Body of pancreas (tissue), 4 donors: ENCODE measurements at regions not wholly inside any gene's neighbourhood (a gene's known extent, or its start where the extent isn't known, plus 50 kb on each side); places are given as distances from the start of the nearest gene placed in this dataset.

Source experiments
- ATAC-seq: fragments of 150-250 bp; one replicate; pipeline ENCODE4 v1.9.1; 2016
- DNase-seq, 4 donors: peaks; one replicate each; pipeline ENCODE4 v3.0.0-alpha.2; 2019
- H3K27ac ChIP-seq, 4 donors: fragments of 200-600 bp; sonication (generic); 1 replicate in 3 of 4; 2 replicates in 1 of 4; pipeline versions ENCODE4 v1.5.1 to v1.6.1; 2016 to 2019; ENCODE audit warnings: mild to moderate bottlenecking in 1 of 4, mixed read lengths in 1 of 4, moderate library complexity in 1 of 4
- H3K27me3 ChIP-seq, 2 donors: fragments of 200-600 bp; sonication (generic); one replicate each; pipeline ENCODE4 v1.6.0; 2016; ENCODE audit warnings: mild to moderate bottlenecking in 1 of 2
- H3K36me3 ChIP-seq, 2 donors: fragments of 200-600 bp; sonication (generic); replicated peaks in 1 of 2; 2 replicates each; pipeline ENCODE4 v1.5.1; 2016; ENCODE audit warnings: low read depth in 2 of 2; ENCODE audit not compliant: insufficient read depth in 1 of 2
- H3K4me1 ChIP-seq: fragments of 200-600 bp; sonication (generic); one replicate; pipeline ENCODE4 v1.6.0; 2016
- H3K4me3 ChIP-seq, 2 donors: fragments of 200-600 bp; sonication (generic); 1 replicate in 1 of 2; 2 replicates in 1 of 2; pipeline ENCODE4 v1.5.1; 2016 to 2019
- H3K9me3 ChIP-seq, 3 donors: fragments of 200-600 bp; sonication (generic); 1 replicate in 2 of 3; 2 replicates in 1 of 3; pipeline ENCODE4 v1.5.1; 2016
- POLR2A ChIP-seq, 3 donors: fragments of 450-650 bp; IDR thresholded peaks; one replicate each; pipeline ENCODE4 v1.6.1; 2016; ENCODE audit warnings: antibody characterized with exemption in 3 of 3, mild to moderate bottlenecking in 2 of 3
- WGBS, 2 donors: methylation state at CpG; one replicate each; pipeline ENCODE4 v1.1.5; 2017; 5-methylcytosine and 5-hydroxymethylcytosine counted together
- intact Hi-C: fragments of 100-400 bp; cut with DNase I; formaldehyde crosslinking; loops from one replicate; pipeline ENCODE4 v1.15.1; 2023
- TF ChIP-seq, protein P1 (sequence below), 7 experiments: fragments of 450-650 bp in 4 of 7; fragments of 200-600 bp in 3 of 7; sonication (generic) in 3 of 7; IDR thresholded peaks; one replicate each; pipeline ENCODE4 v1.5.1; 2016 to 2019; ENCODE audit warnings: antibody characterized with exemption in 7 of 7

DNA sequence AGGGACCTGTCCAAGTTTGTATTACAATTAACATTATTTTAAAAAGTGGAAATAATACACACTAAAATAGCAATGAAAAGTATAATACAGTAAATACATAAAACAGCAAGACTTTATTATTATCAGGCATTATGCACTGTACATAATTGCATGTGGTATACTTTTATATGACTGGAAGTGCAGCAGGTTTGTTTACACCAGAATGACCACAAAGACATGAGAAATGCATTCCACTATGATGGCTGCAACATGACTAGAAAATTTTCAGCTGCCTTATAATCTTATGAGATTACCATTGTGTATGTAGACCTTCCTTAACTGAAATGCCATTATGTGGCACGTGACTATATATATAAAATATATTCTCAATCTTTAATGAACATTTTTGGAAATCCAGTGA lies 1699.6 kb downstream of the KCNT2 start:
- H3K4me3 ChIP-seq: no peak overlapping the region
- no peaks in the 10 kb centered on the region for H3K36me3 ChIP-seq
- no peak overlapping the region for H3K27ac ChIP-seq
- H3K9me3 ChIP-seq: no peaks in the 10 kb centered on the region
- H3K27me3 ChIP-seq: no peaks in the 10 kb centered on the region
- WGBS, 2 donors: 41 to 64% methylated on average over 1 of the region's 1 CpG
- ATAC-seq (no peak), DNase-seq (no peak)
- intact Hi-C loops: no loop called here
- TF ChIP-seq, protein P1, sequence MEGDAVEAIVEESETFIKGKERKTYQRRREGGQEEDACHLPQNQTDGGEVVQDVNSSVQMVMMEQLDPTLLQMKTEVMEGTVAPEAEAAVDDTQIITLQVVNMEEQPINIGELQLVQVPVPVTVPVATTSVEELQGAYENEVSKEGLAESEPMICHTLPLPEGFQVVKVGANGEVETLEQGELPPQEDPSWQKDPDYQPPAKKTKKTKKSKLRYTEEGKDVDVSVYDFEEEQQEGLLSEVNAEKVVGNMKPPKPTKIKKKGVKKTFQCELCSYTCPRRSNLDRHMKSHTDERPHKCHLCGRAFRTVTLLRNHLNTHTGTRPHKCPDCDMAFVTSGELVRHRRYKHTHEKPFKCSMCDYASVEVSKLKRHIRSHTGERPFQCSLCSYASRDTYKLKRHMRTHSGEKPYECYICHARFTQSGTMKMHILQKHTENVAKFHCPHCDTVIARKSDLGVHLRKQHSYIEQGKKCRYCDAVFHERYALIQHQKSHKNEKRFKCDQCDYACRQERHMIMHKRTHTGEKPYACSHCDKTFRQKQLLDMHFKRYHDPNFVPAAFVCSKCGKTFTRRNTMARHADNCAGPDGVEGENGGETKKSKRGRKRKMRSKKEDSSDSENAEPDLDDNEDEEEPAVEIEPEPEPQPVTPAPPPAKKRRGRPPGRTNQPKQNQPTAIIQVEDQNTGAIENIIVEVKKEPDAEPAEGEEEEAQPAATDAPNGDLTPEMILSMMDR (IDR thresholded peaks at IDR 0.05): no peak
- TF ChIP-seq POLR2A (IDR thresholded peaks at IDR 0.05): no peak
- H3K4me1 ChIP-seq: no peaks in the 10 kb centered on the region

GRCh38 chr1:194903524-194903923 lies 1704.7 kb downstream of the KCNT2 start:
- no peak overlapping the region for H3K27ac ChIP-seq
- no peaks in the 10 kb centered on the region for H3K36me3 ChIP-seq
- no peak for DNase-seq
- 46 to 51% methylated on average over 4 of the region's 4 CpGs for WGBS, 2 donors
- no peaks in the 10 kb centered on the region for H3K9me3 ChIP-seq
- TF ChIP-seq POLR2A (IDR thresholded peaks at IDR 0.05): no peak
- TF ChIP-seq, protein P1 (IDR thresholded peaks at IDR 0.05): no peak
- no peak for ATAC-seq
- no peaks in the 10 kb centered on the region for H3K27me3 ChIP-seq
- H3K4me1 ChIP-seq: no peaks in the 10 kb centered on the region
- H3K4me3 ChIP-seq: no peak overlapping the region
- intact Hi-C loops: no loop called here

- WGBS, 2 donors: 45 to 82% methylated on average over 3 of the region's 3 CpGs
- H3K27ac ChIP-seq: no peak overlapping the region
- H3K9me3 ChIP-seq: no peaks in the 10 kb centered on the region
- H3K4me1 ChIP-seq: no peaks in the 10 kb centered on the region
- no peaks in the 10 kb centered on the region for H3K36me3 ChIP-seq
- H3K4me3 ChIP-seq: no peak overlapping the region
- intact Hi-C loops: no loop called here
- no peak for ATAC-seq
- no peaks in the 10 kb centered on the region for H3K27me3 ChIP-seq
- no peak for DNase-seq
- no peak for TF ChIP-seq POLR2A (IDR thresholded peaks at IDR 0.05)
- TF ChIP-seq, protein P1 (IDR thresholded peaks at IDR 0.05): no peak
These were observed 1702.9 kb upstream of the B3GALT2 start for GRCh38 chr1:194889310-194889709.

GRCh38 chr1:194870860-194871259 lies 1684.4 kb upstream of the B3GALT2 start:
- WGBS, 2 donors: 36 to 38% methylated on average over 2 of the region's 2 CpGs
- H3K36me3 ChIP-seq: no peaks in the 10 kb centered on the region
- H3K27ac ChIP-seq: no peak overlapping the region
- ATAC-seq (no peak), DNase-seq (no peak)
- H3K4me1 ChIP-seq: no peaks in the 10 kb centered on the region
- H3K9me3 ChIP-seq: no peaks in the 10 kb centered on the region
- intact Hi-C loops: no loop called here
- TF ChIP-seq POLR2A (IDR thresholded peaks at IDR 0.05): no peak
- TF ChIP-seq, protein P1 (IDR thresholded peaks at IDR 0.05): no peak
- H3K27me3 ChIP-seq: no peaks in the 10 kb centered on the region
- H3K4me3 ChIP-seq: no peak overlapping the region

- 5 to 8% methylated on average over 1 of the region's 1 CpG for WGBS, 2 donors
- TF ChIP-seq, protein P1 (IDR thresholded peaks at IDR 0.05): no peak
- TF ChIP-seq POLR2A (IDR thresholded peaks at IDR 0.05): no peak
These were observed 1679.7 kb upstream of the B3GALT2 start for GRCh38 chr1:194866153-194866552.

More at GRCh38 chr1:194866153-194866552, 1679.7 kb upstream of the B3GALT2 start:
- Histone ChIP-seq H3K36me3 (no peaks in the 10 kb centered on the region), H3K27me3 (no peaks in the 10 kb centered on the region), H3K4me3 (no peak overlapping the region), H3K9me3 (no peaks in the 10 kb centered on the region), H3K4me1 (no peaks in the 10 kb centered on the region), H3K27ac (no peak overlapping the region)
- intact Hi-C loops: no loop called here
- ATAC-seq: no peak
- no peak for DNase-seq
